Left renal cortex interstitium (tissue), 4 donors: ENCODE measurements at regions not wholly inside any gene's neighbourhood (a gene's known extent, or its start where the extent isn't known, plus 50 kb on each side); places are given as distances from the start of the nearest gene placed in this dataset.
"Not testable (repeated sequence)": the region's sequence is repeated elsewhere in the genome, so short reads cannot be mapped to it uniquely, and the experiment has no call there.

ENCODE experiments used
- DNase-seq, 4 donors: peaks; one replicate each; pipeline ENCODE4 v3.0.0-alpha.2; 2013; ENCODE audit warnings: low read depth in 4 of 4, low spot score in 2 of 4, missing footprints in 1 of 4

- no peak for DNase-seq
Measured at GRCh38 chr1:90826024-90826423, 108.9 kb upstream of the BARHL2 start.

GRCh38 chr1:90824551-90824950 lies 107.4 kb upstream of the BARHL2 start:
- no peak for DNase-seq

- no peak for DNase-seq
Measured at GRCh38 chr1:90823686-90824085, 106.6 kb upstream of the BARHL2 start.

GRCh38 chr1:90821788-90822359 lies 104.8 kb upstream of the BARHL2 start:
- no peak for DNase-seq

- no peak for DNase-seq
Measured at GRCh38 chr1:90821152-90821787, 104.2 kb upstream of the BARHL2 start.

- no peak for DNase-seq
Measured at GRCh38 chr1:90820745-90821144, 103.6 kb upstream of the BARHL2 start.

- no peak for DNase-seq
Measured at GRCh38 chr1:90817399-90817798, 100.3 kb upstream of the BARHL2 start.

GRCh38 chr1:90812237-90812636 lies 95.1 kb upstream of the BARHL2 start:
- DNase-seq = not testable (repeated sequence)

GRCh38 chr1:90811444-90811950 lies 94.4 kb upstream of the BARHL2 start:
- DNase-seq = not testable (repeated sequence)

GRCh38 chr1:90810681-90811080 lies 93.6 kb upstream of the BARHL2 start:
- DNase-seq = no peak

- DNase-seq = no peak
Measured at GRCh38 chr1:90809996-90810395, 92.9 kb upstream of the BARHL2 start.

GRCh38 chr1:90809093-90809492 lies 92.0 kb upstream of the BARHL2 start:
- DNase-seq = no peak

- DNase-seq = no peak
Measured at GRCh38 chr1:90807329-90807728, 90.2 kb upstream of the BARHL2 start.

- DNase-seq = no peak
Measured at GRCh38 chr1:90802622-90803021, 85.5 kb upstream of the BARHL2 start.

GRCh38 chr1:90800012-90800717 lies 83.1 kb upstream of the BARHL2 start:
- DNase-seq = no peak

- no peak for DNase-seq
Measured at GRCh38 chr1:90799326-90799725, 82.2 kb upstream of the BARHL2 start.

GRCh38 chr1:90798883-90799282 lies 81.8 kb upstream of the BARHL2 start:
- no peak for DNase-seq

GRCh38 chr1:90798344-90798743 lies 81.2 kb upstream of the BARHL2 start:
- DNase-seq = no peak

GRCh38 chr1:90795431-90795830 lies 78.3 kb upstream of the BARHL2 start:
- no peak for DNase-seq

GRCh38 chr1:90786709-90787108 lies 69.6 kb upstream of the BARHL2 start:
- no peak for DNase-seq

GRCh38 chr1:90784186-90784847 lies 67.2 kb upstream of the BARHL2 start:
- no peak for DNase-seq
